Stomach (tissue), 8 donors: ENCODE measurements at regions not wholly inside any gene's neighbourhood (a gene's known extent, or its start where the extent isn't known, plus 50 kb on each side); places are given as distances from the start of the nearest gene placed in this dataset.

Experiments used
- DNase-seq, 2 donors: peaks; one replicate each; pipeline versions ENCODE4 v3.0.0 to v3.0.0-alpha.2; 2013 to 2019
- H3K27ac ChIP-seq, 5 donors: fragments of 200-600 bp in 4 of 5; sonication (generic) in 4 of 5; one replicate each; pipeline ENCODE4 v1.5.1; 2013 to 2019; ENCODE audit warnings: mild to moderate bottlenecking in 1 of 5, moderate library complexity in 1 of 5
- H3K27me3 ChIP-seq, 3 donors: fragments of 200-600 bp; sonication (generic); one replicate each; pipeline ENCODE4 v1.5.1; 2017 to 2019; ENCODE audit warnings: mixed run types in 1 of 3
- H3K36me3 ChIP-seq, 4 donors: fragments of 200-600 bp; sonication (generic); 1 replicate in 3 of 4; 2 replicates in 1 of 4; pipeline ENCODE4 v1.5.1; 2016 to 2019
- H3K4me1 ChIP-seq, 4 donors: fragments of 200-600 bp; sonication (generic); one replicate each; pipeline ENCODE4 v1.5.1; 2016 to 2019
- H3K4me3 ChIP-seq, 4 donors: fragments of 200-600 bp; sonication (generic) in 3 of 4; one replicate each; pipeline ENCODE4 v1.5.1; 2016 to 2019; ENCODE audit warnings: mild to moderate bottlenecking in 1 of 4
- H3K9me3 ChIP-seq, 4 donors: fragments of 200-600 bp; sonication (generic); one replicate each; pipeline ENCODE4 v1.5.1; 2016 to 2019
- CTCF ChIP-seq, 7 experiments: fragments of 450-650 bp in 4 of 7; fragments of 200-600 bp in 3 of 7; sonication (generic) in 3 of 7; IDR thresholded peaks; one replicate each; pipeline ENCODE4 v1.5.1; 2016 to 2019; ENCODE audit warnings: antibody characterized with exemption in 7 of 7, control low read depth in 2 of 7, mild to moderate bottlenecking in 1 of 7
- EP300 ChIP-seq: sonication (generic); formaldehyde crosslinking; IDR thresholded peaks from one replicate; pipeline ENCODE4 v1.6.1; 2017; ENCODE audit warnings: antibody characterized with exemption
- POLR2A ChIP-seq, 4 donors: fragments of 450-650 bp; IDR thresholded peaks; one replicate each; pipeline ENCODE4 v1.6.1; 2016; ENCODE audit warnings: antibody characterized with exemption in 4 of 4, control low read depth in 2 of 4, mild to moderate bottlenecking in 1 of 4, moderate library complexity in 1 of 4
- POLR2AphosphoS5 ChIP-seq, 3 donors: sonication (generic); formaldehyde crosslinking; IDR thresholded peaks; one replicate each; pipeline ENCODE4 v1.6.1; 2016; ENCODE audit warnings: antibody characterized with exemption in 3 of 3
- WGBS, 5 donors: extraction: QIAGEN DNeasy Blood & Tissue Kit in 3 of 5; methylation state at CpG; one replicate each; pipeline versions ENCODE4 v1.1.5 to v1.1.7; 2013 to 2018; 5-methylcytosine and 5-hydroxymethylcytosine counted together
- intact Hi-C: fragments of 100-400 bp; cut with DNase I; formaldehyde crosslinking; loops from one replicate; pipeline ENCODE4 v1.15.1; 2023; ENCODE audit warnings: low total_unique reads
- donor health status: healthy with polysubstance abuse.
- donor health status: Bipolar disorder and iron deficiency.
- donor health status: healthy.

GRCh38 chr20:23151008-23151703, 65.0 kb upstream of the CD93 start:
- TF ChIP-seq EP300 (no peak), CTCF (IDR thresholded peaks at IDR 0.05) (no peak)
- no peak overlapping the region for H3K4me3 ChIP-seq
- WGBS, 5 donors: 78 to 90% (median 87%) methylated on average over 8 of the region's 8 CpGs
- peak; percentile 0 to 18 for DNase-seq
- H3K9me3 ChIP-seq: no peaks in the 10 kb centered on the region
- intact Hi-C loops: no loop called here
- H3K36me3 ChIP-seq: no peaks in the 10 kb centered on the region
- peak overlapping the region in 3 of 5 donors; percentile 46 to 64 (median 61) for H3K27ac ChIP-seq
- peaks cover 0 to 40% (median 14%) of the 10 kb centered on the region in 4 donors for H3K4me1 ChIP-seq
- H3K27me3 ChIP-seq: no peaks in the 10 kb centered on the region

GRCh38 chr20:23150304-23151007, 64.3 kb upstream of the CD93 start:
- no peaks in the 10 kb centered on the region for H3K36me3 ChIP-seq
- no peak overlapping the region for H3K4me3 ChIP-seq
- H3K27me3 ChIP-seq: no peaks in the 10 kb centered on the region
- H3K9me3 ChIP-seq: no peaks in the 10 kb centered on the region
- DNase-seq: peak in 1 of 2 donors; percentile 20
- intact Hi-C loops: no loop called here
- WGBS, 5 donors: 53 to 68% (median 58%) methylated on average over 8 of the region's 8 CpGs
- no peak overlapping the region for H3K27ac ChIP-seq
- peaks cover 0 to 35% (median 14%) of the 10 kb centered on the region in 4 donors for H3K4me1 ChIP-seq
- TF ChIP-seq CTCF (IDR thresholded peaks at IDR 0.05) (no peak), EP300 (no peak), POLR2AphosphoS5 (IDR thresholded peaks at IDR 0.05) (no peak), POLR2A (IDR thresholded peaks at IDR 0.05) (no peak)

- no peaks in the 10 kb centered on the region for H3K9me3 ChIP-seq
- DNase-seq: peak in 1 of 2 donors; percentile 14
- H3K4me1 ChIP-seq: peaks cover 3 to 36% (median 10%) of the 10 kb centered on the region in 4 donors
- H3K36me3 ChIP-seq: no peaks in the 10 kb centered on the region
- WGBS, 5 donors: 81 to 85% (median 84%) methylated on average over 7 of the region's 7 CpGs
- intact Hi-C loops: no loop called here
- TF ChIP-seq POLR2A (IDR thresholded peaks at IDR 0.05) (no peak), POLR2AphosphoS5 (IDR thresholded peaks at IDR 0.05) (no peak), CTCF (IDR thresholded peaks at IDR 0.05) (no peak), EP300 (no peak)
- H3K27me3 ChIP-seq: no peaks in the 10 kb centered on the region
- no peak overlapping the region for H3K4me3 ChIP-seq
- peak overlapping the region in 1 of 5 donors; percentile 79 for H3K27ac ChIP-seq
Observed at GRCh38 chr20:23149623-23150279, 63.6 kb upstream of the CD93 start.

- Histone ChIP-seq H3K27ac (peak overlapping the region in 3 of 5 donors; percentile 74 to 80 (median 79)), H3K9me3 (no peaks in the 10 kb centered on the region), H3K36me3 (no peaks in the 10 kb centered on the region), H3K4me1 (peaks cover 5 to 38% (median 10%) of the 10 kb centered on the region in 4 donors), H3K27me3 (no peaks in the 10 kb centered on the region), H3K4me3 (no peak overlapping the region)
- peak in 1 of 2 donors; percentile 16 for DNase-seq
- intact Hi-C loops: no loop called here
- 86 to 92% (median 90%) methylated on average over 10 of the region's 10 CpGs for WGBS, 5 donors
- no peak for TF ChIP-seq POLR2A (IDR thresholded peaks at IDR 0.05)
- no peak for TF ChIP-seq POLR2AphosphoS5 (IDR thresholded peaks at IDR 0.05)
Observed at GRCh38 chr20:23148731-23149570, 62.8 kb upstream of the CD93 start.
